ENCODE measurements at regions not wholly inside any gene's neighbourhood (a gene's known extent, or its start where the extent isn't known, plus 50 kb on each side); places are given as distances from the start of the nearest gene placed in this dataset.

GRCh38 chr6:170179616-170180324 lies 111.1 kb downstream of the DLL1 start:
- H3K9me3 ChIP-seq (ENCODE audit: insufficient read depth, low read length), result no peaks in the 10 kb centered on the region
- no peaks in the 10 kb centered on the region for H3F3A ChIP-seq (ENCODE audit: insufficient read depth)
- no peak for TF ChIP-seq CTCF (IDR thresholded peaks at IDR 0.05; ENCODE audit: insufficient read depth, low read length, poor library complexity, severe bottlenecking)
- no peak for TF ChIP-seq EZH2phosphoT487 (conservative IDR thresholded peaks at IDR 0.05; ENCODE audit: low read length)
- H3K4me3 ChIP-seq (ENCODE audit: insufficient read depth, low read length, poor library complexity, severe bottlenecking), result no peak overlapping the region
- no peaks in the 10 kb centered on the region for H3K9me2 ChIP-seq (replicated peaks; ENCODE audit: insufficient read depth, low read length)
- H3K36me3 ChIP-seq (ENCODE audit: low read length), result no peaks in the 10 kb centered on the region
- no peak overlapping the region for H3K4me2 ChIP-seq (ENCODE audit: low read depth, low read length, poor library complexity, severe bottlenecking)
- no peaks in the 10 kb centered on the region for H3K79me2 ChIP-seq (ENCODE audit: insufficient read depth, low read length)
- no peak overlapping the region for H3K27ac ChIP-seq (ENCODE audit: low read depth, low read length)
- H2AFZ ChIP-seq (ENCODE audit: low read depth, low read length, severe bottlenecking), result no peak overlapping the region
- no peaks in the 10 kb centered on the region for H4K20me1 ChIP-seq (ENCODE audit: low read depth, low read length)
- H3K27me3 ChIP-seq (ENCODE audit: low read length), result no peaks in the 10 kb centered on the region
- H3K9ac ChIP-seq (ENCODE audit: low read length), result no peak overlapping the region

- Histone ChIP-seq H3K4me3 (ENCODE audit: insufficient read depth, low read length, poor library complexity, severe bottlenecking) (no peak overlapping the region), H4K20me1 (ENCODE audit: low read depth, low read length) (no peaks in the 10 kb centered on the region), H3K9ac (ENCODE audit: low read length) (no peak overlapping the region), H3K27me3 (ENCODE audit: low read length) (no peaks in the 10 kb centered on the region), H2AFZ (ENCODE audit: low read depth, low read length, severe bottlenecking) (no peak overlapping the region), H3K9me2 (replicated peaks; ENCODE audit: insufficient read depth, low read length) (no peaks in the 10 kb centered on the region), H3F3A (ENCODE audit: insufficient read depth) (no peaks in the 10 kb centered on the region), H3K79me2 (ENCODE audit: insufficient read depth, low read length) (no peaks in the 10 kb centered on the region), H3K4me2 (ENCODE audit: low read depth, low read length, poor library complexity, severe bottlenecking) (no peak overlapping the region), H3K36me3 (ENCODE audit: low read length) (no peaks in the 10 kb centered on the region), H3K27ac (ENCODE audit: low read depth, low read length) (no peak overlapping the region), H3K9me3 (ENCODE audit: insufficient read depth, low read length) (no peaks in the 10 kb centered on the region)
- TF ChIP-seq EZH2phosphoT487 (conservative IDR thresholded peaks at IDR 0.05; ENCODE audit: low read length) (no peak), CTCF (IDR thresholded peaks at IDR 0.05; ENCODE audit: insufficient read depth, low read length, poor library complexity, severe bottlenecking) (no peak)
Measured at GRCh38 chr6:170178561-170179477, 112.1 kb downstream of the DLL1 start.

DNA sequence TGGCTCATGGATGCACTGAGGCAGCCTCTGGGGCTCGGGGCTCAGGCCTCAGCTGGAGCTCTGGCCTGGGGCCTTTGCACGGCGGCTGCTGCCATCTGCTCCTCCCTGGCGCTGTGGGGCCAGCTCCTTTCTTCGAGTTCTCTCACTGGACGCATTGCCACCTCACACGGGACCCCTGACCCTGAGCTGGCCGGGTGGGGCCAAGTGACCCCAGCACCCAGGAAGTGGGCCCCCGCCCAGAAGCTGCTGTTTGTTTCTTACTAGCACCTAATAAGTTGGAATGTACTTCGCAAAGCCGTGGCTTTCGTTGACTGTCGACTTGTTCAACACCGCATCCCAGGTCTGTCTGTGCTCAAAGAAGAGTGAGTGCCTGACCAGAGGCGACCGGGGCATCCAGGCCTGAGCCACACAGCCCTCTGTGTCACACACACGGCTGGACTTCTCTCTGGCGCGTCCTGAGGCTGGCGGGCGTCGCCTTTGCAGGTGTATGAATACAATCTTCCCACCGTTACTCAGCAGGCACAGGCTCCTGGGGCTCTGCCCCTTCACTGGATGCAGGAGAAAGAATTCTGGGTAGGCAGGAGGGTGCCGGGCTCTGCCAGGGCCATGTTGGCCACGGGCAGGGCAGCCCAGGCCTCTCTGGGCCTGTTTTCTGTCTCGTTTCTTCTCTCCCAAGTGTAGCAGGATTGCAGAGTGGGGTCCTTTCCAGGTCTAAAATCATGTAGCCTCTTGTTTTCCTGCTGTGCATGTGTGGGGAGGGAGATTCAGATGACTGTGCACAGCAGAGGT lies 112.9 kb downstream of the DLL1 start:
- no peaks in the 10 kb centered on the region for H3F3A ChIP-seq (ENCODE audit: insufficient read depth)
- no peak overlapping the region for H2AFZ ChIP-seq (ENCODE audit: low read depth, low read length, severe bottlenecking)
- H3K9ac ChIP-seq (ENCODE audit: low read length), result no peak overlapping the region
- no peaks in the 10 kb centered on the region for H3K36me3 ChIP-seq (ENCODE audit: low read length)
- H3K79me2 ChIP-seq (ENCODE audit: insufficient read depth, low read length), result no peaks in the 10 kb centered on the region
- no peak overlapping the region for H3K27ac ChIP-seq (ENCODE audit: low read depth, low read length)
- TF ChIP-seq EZH2phosphoT487 (conservative IDR thresholded peaks at IDR 0.05; ENCODE audit: low read length) (no peak), CTCF (IDR thresholded peaks at IDR 0.05; ENCODE audit: insufficient read depth, low read length, poor library complexity, severe bottlenecking) (no peak)
- no peaks in the 10 kb centered on the region for H3K27me3 ChIP-seq (ENCODE audit: low read length)
- no peaks in the 10 kb centered on the region for H3K9me2 ChIP-seq (replicated peaks; ENCODE audit: insufficient read depth, low read length)
- no peak overlapping the region for H3K4me2 ChIP-seq (ENCODE audit: low read depth, low read length, poor library complexity, severe bottlenecking)
- no peaks in the 10 kb centered on the region for H3K9me3 ChIP-seq (ENCODE audit: insufficient read depth, low read length)
- H4K20me1 ChIP-seq (ENCODE audit: low read depth, low read length), result no peaks in the 10 kb centered on the region
- no peak overlapping the region for H3K4me3 ChIP-seq (ENCODE audit: insufficient read depth, low read length, poor library complexity, severe bottlenecking)

Data from SU-DHL-6 (cell line).